CD14-positive monocyte (primary cell): ENCODE measurements at regions not wholly inside any gene's neighbourhood (a gene's known extent, or its start where the extent isn't known, plus 50 kb on each side); places are given as distances from the start of the nearest gene placed in this dataset.

Source experiments
- DNase-seq, 3 donors: peaks; one replicate each; pipeline ENCODE4 v3.0.0-alpha.2; 2011 to 2022
- H2AFZ ChIP-seq: 2 replicates; pipeline ENCODE4 v1.6.0; 2012; ENCODE audit warnings: mild to moderate bottlenecking, low read depth, low read length, inconsistent platforms; ENCODE audit not compliant: insufficient read depth, poor library complexity, severe bottlenecking
- H3K27ac ChIP-seq, 2 donors: 1 replicate in 1 of 2; 2 replicates in 1 of 2; pipeline ENCODE4 v1.5.1; 2012 to 2013; ENCODE audit warnings: low read length in 2 of 2, control low read depth in 1 of 2, inconsistent platforms in 1 of 2, low read depth in 1 of 2, mild to moderate bottlenecking in 1 of 2
- H3K27me3 ChIP-seq, 2 donors: one replicate each; pipeline versions ENCODE4 v1.6.0 to v1.6.1; 2011 to 2013; ENCODE audit warnings: low read length in 2 of 2; ENCODE audit not compliant: control insufficient read depth in 2 of 2, insufficient read depth in 2 of 2
- H3K36me3 ChIP-seq, 2 donors: replicated peaks in 1 of 2; 1 replicate in 1 of 2; 2 replicates in 1 of 2; pipeline versions ENCODE4 v1.5.1 to v1.6.1; 2012 to 2013; ENCODE audit warnings: low read length in 2 of 2, control low read depth in 1 of 2, inconsistent platforms in 1 of 2, mild to moderate bottlenecking in 1 of 2; ENCODE audit not compliant: insufficient read depth in 2 of 2, control insufficient read depth in 1 of 2
- H3K4me1 ChIP-seq, 2 donors: 1 replicate in 1 of 2; 2 replicates in 1 of 2; pipeline versions ENCODE4 v1.5.1 to v1.6.1; 2012 to 2013; ENCODE audit warnings: low read length in 2 of 2, control low read depth in 1 of 2, inconsistent platforms in 1 of 2, mild to moderate bottlenecking in 1 of 2, moderate library complexity in 1 of 2; ENCODE audit not compliant: insufficient read depth in 2 of 2, control insufficient read depth in 1 of 2
- H3K4me2 ChIP-seq: replicated peaks from 2 replicates; pipeline ENCODE3; 2012; ENCODE audit warnings: low read length, moderate library complexity, mild to moderate bottlenecking; ENCODE audit not compliant: poor library complexity, severe bottlenecking; ENCODE audit errors: extremely low read depth
- H3K4me3 ChIP-seq, 3 experiments: fragments of 200-600 bp in 1 of 3; sonication (generic) in 1 of 3; replicated peaks in 1 of 3; 1 replicate in 2 of 3; 2 replicates in 1 of 3; pipeline ENCODE4 v1.5.1; 2011 to 2013; ENCODE audit warnings: low read length in 3 of 3, mild to moderate bottlenecking in 3 of 3, control low read depth in 2 of 3, low read depth in 2 of 3, inconsistent platforms in 1 of 3, moderate library complexity in 1 of 3
- H3K79me2 ChIP-seq: 2 replicates; pipeline ENCODE4 v1.6.0; 2012; ENCODE audit warnings: mild to moderate bottlenecking, control low read depth, inconsistent platforms, low read length, moderate library complexity; ENCODE audit not compliant: insufficient read depth
- H3K9ac ChIP-seq: 2 replicates; pipeline ENCODE4 v1.6.0; 2017; ENCODE audit warnings: low read length, mild to moderate bottlenecking; ENCODE audit not compliant: insufficient read depth, poor library complexity, severe bottlenecking
- H3K9me3 ChIP-seq, 2 donors: replicated peaks in 1 of 2; 1 replicate in 1 of 2; 2 replicates in 1 of 2; pipeline versions ENCODE4 v1.5.1 to v1.6.1; 2012 to 2013; ENCODE audit warnings: low read length in 2 of 2, control low read depth in 1 of 2; ENCODE audit not compliant: control insufficient read depth in 1 of 2, insufficient read depth in 1 of 2
- H4K20me1 ChIP-seq: 2 replicates; pipeline ENCODE4 v1.6.0; 2012; ENCODE audit warnings: mild to moderate bottlenecking, low read length, control low read depth, moderate library complexity; ENCODE audit not compliant: insufficient read depth
- H3K27ac Mint-ChIP-seq, 7 donors: one replicate each; pipeline ENCODE4 v1.8.0; 2020; ENCODE audit warnings: mild to moderate bottlenecking in 7 of 7, mixed read lengths in 7 of 7, moderate library complexity in 6 of 7, inconsistent platforms in 2 of 7
- H3K27me3 Mint-ChIP-seq, 3 donors: one replicate each; pipeline ENCODE4 v1.8.0; 2021 to 2022; ENCODE audit warnings: low read depth in 3 of 3, mild to moderate bottlenecking in 3 of 3, mixed read lengths in 3 of 3, moderate library complexity in 3 of 3, inconsistent platforms in 1 of 3
- H3K36me3 Mint-ChIP-seq, 2 donors: one replicate each; pipeline ENCODE4 v1.8.0; 2020; ENCODE audit warnings: mixed read lengths in 2 of 2, inconsistent platforms in 1 of 2, mild to moderate bottlenecking in 1 of 2
- H3K4me1 Mint-ChIP-seq: one replicate; pipeline ENCODE4 v1.8.0; 2020; ENCODE audit warnings: mild to moderate bottlenecking, mixed read lengths
- H3K4me3 Mint-ChIP-seq, 2 donors: one replicate each; pipeline ENCODE4 v1.8.0; 2020; ENCODE audit warnings: mild to moderate bottlenecking in 2 of 2, mixed read lengths in 2 of 2, moderate library complexity in 1 of 2
- H3K9me3 Mint-ChIP-seq, 7 donors: one replicate each; pipeline ENCODE4 v1.8.0; 2020 to 2022; ENCODE audit warnings: mixed read lengths in 7 of 7, mild to moderate bottlenecking in 6 of 7, moderate library complexity in 6 of 7, inconsistent platforms in 2 of 7
- WGBS: methylation state at CpG from one replicate; pipeline ENCODE4 v1.1.5; 2013; ENCODE audit warnings: missing lambda C conversion rate; ENCODE audit not compliant: insufficient coverage; 5-methylcytosine and 5-hydroxymethylcytosine counted together
- intact Hi-C, 2 donors: fragments of 100-400 bp; cut with micrococcal nuclease; formaldehyde crosslinking; loops; one replicate each; pipeline versions ENCODE4 v1.15.0 to v1.15.1; 2023
- TF ChIP-seq, protein P1 (sequence below): fragments of 200-600 bp; IDR thresholded peaks from one replicate; pipeline ENCODE4 v1.8.0; 2022; ENCODE audit warnings: antibody characterized with exemption, mild to moderate bottlenecking

DNA sequence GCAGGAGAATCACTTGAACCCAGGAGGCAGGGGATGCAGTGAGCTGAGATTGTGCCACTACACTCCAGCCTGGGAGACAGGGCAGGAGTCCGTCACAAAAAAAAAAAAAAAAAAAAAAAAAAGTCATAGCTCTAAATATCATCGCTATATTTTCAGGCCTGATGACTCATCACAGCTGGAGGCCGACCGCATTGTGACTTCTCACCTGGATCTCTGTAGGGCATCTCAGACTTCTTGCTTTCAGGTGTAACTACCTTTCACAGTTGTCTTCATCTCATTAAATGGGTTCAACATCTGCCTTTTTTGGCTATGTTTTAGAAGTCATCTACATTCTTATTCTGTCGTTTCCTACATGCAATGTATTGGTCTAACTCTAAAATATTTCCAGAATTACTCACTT lies 353.1 kb upstream of the MON1B start:
- peaks cover 5 to 11% of the 10 kb centered on the region in 2 donors for H3K9me3 ChIP-seq
- no peaks in the 10 kb centered on the region for H3K36me3 ChIP-seq
- no peak overlapping the region for H3K4me3 ChIP-seq
- no peaks in the 10 kb centered on the region for H3K79me2 ChIP-seq
- Mint-ChIP-seq H3K9me3 (peaks cover 4 to 16% (median 7%) of the 10 kb centered on the region in 7 donors), H3K27me3 (no peaks in the 10 kb centered on the region), H3K4me3 (no peak overlapping the region), H3K27ac (no peak overlapping the region), H3K4me1 (no peaks in the 10 kb centered on the region), H3K36me3 (no peaks in the 10 kb centered on the region)
- WGBS, result 85% methylated on average over 3 of the region's 5 CpGs
- no peak for DNase-seq
- no peaks in the 10 kb centered on the region for H3K4me1 ChIP-seq
- no peak overlapping the region for H3K27ac ChIP-seq
- no peak overlapping the region for H3K4me2 ChIP-seq
- H4K20me1 ChIP-seq, result no peaks in the 10 kb centered on the region
- no peak overlapping the region for H3K9ac ChIP-seq
- intact Hi-C loops, result no loop called here
- TF ChIP-seq, protein P1, sequence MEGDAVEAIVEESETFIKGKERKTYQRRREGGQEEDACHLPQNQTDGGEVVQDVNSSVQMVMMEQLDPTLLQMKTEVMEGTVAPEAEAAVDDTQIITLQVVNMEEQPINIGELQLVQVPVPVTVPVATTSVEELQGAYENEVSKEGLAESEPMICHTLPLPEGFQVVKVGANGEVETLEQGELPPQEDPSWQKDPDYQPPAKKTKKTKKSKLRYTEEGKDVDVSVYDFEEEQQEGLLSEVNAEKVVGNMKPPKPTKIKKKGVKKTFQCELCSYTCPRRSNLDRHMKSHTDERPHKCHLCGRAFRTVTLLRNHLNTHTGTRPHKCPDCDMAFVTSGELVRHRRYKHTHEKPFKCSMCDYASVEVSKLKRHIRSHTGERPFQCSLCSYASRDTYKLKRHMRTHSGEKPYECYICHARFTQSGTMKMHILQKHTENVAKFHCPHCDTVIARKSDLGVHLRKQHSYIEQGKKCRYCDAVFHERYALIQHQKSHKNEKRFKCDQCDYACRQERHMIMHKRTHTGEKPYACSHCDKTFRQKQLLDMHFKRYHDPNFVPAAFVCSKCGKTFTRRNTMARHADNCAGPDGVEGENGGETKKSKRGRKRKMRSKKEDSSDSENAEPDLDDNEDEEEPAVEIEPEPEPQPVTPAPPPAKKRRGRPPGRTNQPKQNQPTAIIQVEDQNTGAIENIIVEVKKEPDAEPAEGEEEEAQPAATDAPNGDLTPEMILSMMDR, result no peak
- H3K27me3 ChIP-seq, result no peaks in the 10 kb centered on the region
- H2AFZ ChIP-seq, result no peak overlapping the region

DNA sequence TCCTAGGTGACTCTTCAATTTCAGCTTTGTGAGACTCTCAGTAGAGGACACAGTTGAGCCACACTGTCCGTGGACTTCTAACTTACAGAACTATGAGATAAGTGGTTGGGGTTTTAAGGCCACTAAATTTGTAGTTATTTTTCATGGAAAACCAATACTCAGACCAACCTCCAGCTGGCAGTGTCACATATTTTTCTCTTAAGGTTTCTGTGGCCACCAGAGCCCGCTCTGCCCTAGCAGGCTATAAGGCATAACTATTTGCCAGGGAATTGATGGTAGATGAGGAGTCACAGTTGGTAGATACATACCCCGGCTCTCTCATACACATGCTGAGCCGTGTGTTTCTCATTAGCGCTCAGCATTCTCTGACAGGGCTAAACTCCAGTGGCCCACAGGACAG lies 336.8 kb upstream of the MON1B start:
- H3K9ac ChIP-seq, result no peak overlapping the region
- Mint-ChIP-seq H3K4me3 (no peak overlapping the region), H3K36me3 (no peaks in the 10 kb centered on the region), H3K27me3 (peaks cover 0 to 1% (median 0%) of the 10 kb centered on the region in 3 donors), H3K27ac (no peak overlapping the region), H3K9me3 (peaks cover 0 to 2% (median 0%) of the 10 kb centered on the region in 7 donors), H3K4me1 (no peaks in the 10 kb centered on the region)
- H2AFZ ChIP-seq, result no peak overlapping the region
- no peak for DNase-seq
- H3K4me2 ChIP-seq, result no peak overlapping the region
- no peak overlapping the region for H3K4me3 ChIP-seq
- no peaks in the 10 kb centered on the region for H3K4me1 ChIP-seq
- 95% methylated on average over 4 of the region's 5 CpGs for WGBS
- intact Hi-C loops, result no loop called here
- H3K9me3 ChIP-seq, result peaks cover 0 to 6% of the 10 kb centered on the region in 2 donors
- H3K27ac ChIP-seq, result no peak overlapping the region
- H4K20me1 ChIP-seq, result no peaks in the 10 kb centered on the region
- TF ChIP-seq, protein P1, result no peak
- H3K79me2 ChIP-seq, result no peaks in the 10 kb centered on the region
- no peaks in the 10 kb centered on the region for H3K36me3 ChIP-seq
- no peaks in the 10 kb centered on the region for H3K27me3 ChIP-seq
